NB4 (cell line): ENCODE measurements at regions not wholly inside any gene's neighbourhood (a gene's known extent, or its start where the extent isn't known, plus 50 kb on each side); places are given as distances from the start of the nearest gene placed in this dataset.

Source experiments
- DNase-seq: peaks from one replicate; pipeline ENCODE4 v3.0.0; 2010; ENCODE audit warnings: low read depth
- H3K4me3 ChIP-seq: one replicate; pipeline ENCODE4 v1.5.1; 2011; ENCODE audit warnings: mild to moderate bottlenecking, low read depth, low read length, moderate library complexity
- CTCF ChIP-seq: IDR thresholded peaks from one replicate; pipeline ENCODE4 v1.5.1; 2012; ENCODE audit warnings: low read depth, low read length
- MYC ChIP-seq: IDR thresholded peaks from 2 replicates; pipeline ENCODE4 v1.6.1; 2011; ENCODE audit warnings: low read depth, low read length
- POLR2A ChIP-seq: IDR thresholded peaks from 2 replicates; pipeline ENCODE4 v1.6.1; 2011; ENCODE audit warnings: mild to moderate bottlenecking; ENCODE audit not compliant: insufficient read length; ENCODE audit errors: extremely low read depth
- TF ChIP-seq, protein P1 (sequence below): IDR thresholded peaks from 2 replicates; pipeline ENCODE4 v1.6.1; 2011; ENCODE audit warnings: low read depth, low read length

DNA sequence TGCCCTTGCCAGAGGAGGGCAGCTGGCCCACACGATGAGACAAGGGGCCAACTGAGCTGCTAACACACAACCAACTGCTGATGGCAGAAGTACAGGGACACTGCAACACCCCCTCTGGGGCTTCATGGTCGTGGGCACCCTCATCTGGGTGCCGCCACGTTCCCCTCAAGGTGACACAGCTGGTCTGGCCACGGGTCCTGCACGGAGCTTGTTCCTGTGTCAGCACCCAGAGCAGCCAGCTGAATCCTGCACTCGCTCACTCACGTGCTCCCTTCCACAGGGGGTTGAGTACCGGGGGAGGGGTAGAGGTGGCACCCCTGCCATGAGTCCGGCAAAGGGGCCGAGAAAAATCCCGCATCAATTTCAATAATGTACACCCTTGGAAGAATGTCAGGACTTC, 1319.1 kb downstream of the REEP3 start:
- DNase-seq = no peak
- TF ChIP-seq MYC (no peak), CTCF (no peak), POLR2A (no peak)
- TF ChIP-seq, protein P1, sequence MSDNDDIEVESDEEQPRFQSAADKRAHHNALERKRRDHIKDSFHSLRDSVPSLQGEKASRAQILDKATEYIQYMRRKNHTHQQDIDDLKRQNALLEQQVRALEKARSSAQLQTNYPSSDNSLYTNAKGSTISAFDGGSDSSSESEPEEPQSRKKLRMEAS = no peak
- H3K4me3 ChIP-seq = no peak overlapping the region

- no peak for DNase-seq
- TF ChIP-seq CTCF = no peak
- TF ChIP-seq, protein P1 = no peak
- no peak for TF ChIP-seq POLR2A
- no peak for TF ChIP-seq MYC
- H3K4me3 ChIP-seq = no peak overlapping the region
Measured at GRCh38 chr10:64846700-64847099, 1325.5 kb downstream of the REEP3 start.

- no peak overlapping the region for H3K4me3 ChIP-seq
- TF ChIP-seq, protein P1 = no peak
- TF ChIP-seq CTCF (no peak), MYC (no peak), POLR2A (no peak)
- DNase-seq = no peak
Measured at GRCh38 chr10:64855941-64856340, 1334.7 kb downstream of the REEP3 start.

GRCh38 chr10:64859911-64860310, 1338.7 kb downstream of the REEP3 start:
- no peak for DNase-seq
- TF ChIP-seq, protein P1 = no peak
- TF ChIP-seq POLR2A (no peak), MYC (no peak), CTCF (no peak)

GRCh38 chr10:64863836-64864235, 1342.6 kb downstream of the REEP3 start:
- TF ChIP-seq MYC = no peak
- TF ChIP-seq, protein P1 = no peak
- no peak for TF ChIP-seq POLR2A
- TF ChIP-seq CTCF = no peak
- DNase-seq = no peak
- H3K4me3 ChIP-seq = no peak overlapping the region

More at GRCh38 chr10:64859911-64860310, 1338.7 kb downstream of the REEP3 start:
- no peak overlapping the region for H3K4me3 ChIP-seq

GRCh38 chr10:64867501-64867962, 1346.3 kb downstream of the REEP3 start:
- TF ChIP-seq POLR2A (no peak), MYC (no peak), CTCF (no peak)
- TF ChIP-seq, protein P1 = no peak
- H3K4me3 ChIP-seq = no peak overlapping the region
- DNase-seq = no peak
